Fibroblast of lung (primary cell): ENCODE measurements at regions not wholly inside any gene's neighbourhood (a gene's known extent, or its start where the extent isn't known, plus 50 kb on each side); places are given as distances from the start of the nearest gene placed in this dataset.

Experiments used
- DNase-seq, 2 donors: peaks; one replicate each; pipeline versions ENCODE4 v3.0.0 to v3.0.0-alpha.2; 2010; ENCODE audit warnings: low read depth in 2 of 2
- H2AFZ ChIP-seq: 2 replicates; pipeline ENCODE4 v1.5.1; 2012; ENCODE audit warnings: low read length, control low read depth, inconsistent platforms
- H3K27ac ChIP-seq: 2 replicates; pipeline ENCODE4 v1.5.1; 2011; ENCODE audit warnings: low read length, control low read depth; ENCODE audit not compliant: insufficient read depth
- H3K27me3 ChIP-seq: 2 replicates; pipeline ENCODE4 v1.5.1; 2011; ENCODE audit warnings: mild to moderate bottlenecking, low read length; ENCODE audit not compliant: control insufficient read depth, insufficient read depth
- H3K36me3 ChIP-seq: 2 replicates; pipeline ENCODE4 v1.5.1; 2011; ENCODE audit warnings: low read length; ENCODE audit not compliant: control insufficient read depth, insufficient read depth
- H3K4me1 ChIP-seq: 2 replicates; pipeline ENCODE4 v1.5.1; 2011; ENCODE audit warnings: low read length; ENCODE audit not compliant: control insufficient read depth, insufficient read depth; ENCODE audit errors: extremely low read depth
- H3K4me2 ChIP-seq: 2 replicates; pipeline ENCODE4 v1.5.1; 2011; ENCODE audit warnings: low read length, control low read depth; ENCODE audit not compliant: insufficient read depth; ENCODE audit errors: extremely low read depth
- H3K4me3 ChIP-seq, 4 experiments: fragments of 200-600 bp in 1 of 4; sonication (generic) in 1 of 4; replicated peaks in 1 of 4; 2 replicates each; pipeline ENCODE4 v1.5.1; 2011 to 2016; ENCODE audit warnings: low read length in 4 of 4, low read depth in 3 of 4, mild to moderate bottlenecking in 3 of 4, control low read depth in 2 of 4, inconsistent platforms in 1 of 4, mixed read lengths in 1 of 4; ENCODE audit not compliant: insufficient read depth in 1 of 4; ENCODE audit errors: control extremely low read depth in 1 of 4
- H3K79me2 ChIP-seq: 2 replicates; pipeline ENCODE4 v1.5.1; 2012; ENCODE audit warnings: mild to moderate bottlenecking, low read length, inconsistent platforms; ENCODE audit not compliant: control insufficient read depth, insufficient read depth
- H3K9ac ChIP-seq: 2 replicates; pipeline ENCODE4 v1.5.1; 2011; ENCODE audit warnings: mild to moderate bottlenecking, low read length, control low read depth; ENCODE audit not compliant: insufficient read depth
- H3K9me3 ChIP-seq: 2 replicates; pipeline ENCODE4 v1.5.1; 2012; ENCODE audit warnings: low read depth, low read length; ENCODE audit not compliant: control insufficient read depth, insufficient read depth
- H4K20me1 ChIP-seq: 2 replicates; pipeline ENCODE4 v1.5.1; 2011; ENCODE audit warnings: low read length; ENCODE audit not compliant: control insufficient read depth, insufficient read depth; ENCODE audit errors: extremely low read depth
- EZH2 ChIP-seq: IDR thresholded peaks from 2 replicates; pipeline ENCODE4 v1.5.1; 2012; ENCODE audit warnings: low read length, control low read depth, mild to moderate bottlenecking; ENCODE audit errors: missing control alignments
- TF ChIP-seq, protein P1 (sequence below), 2 donors: IDR thresholded peaks in 1 of 2; conservative IDR thresholded peaks in 1 of 2; 1 replicate in 1 of 2; 2 replicates in 1 of 2; pipeline ENCODE4 v1.5.1; 2011 to 2012; ENCODE audit warnings: low read length in 2 of 2, control low read depth in 1 of 2, inconsistent platforms in 1 of 2, low read depth in 1 of 2, mild to moderate bottlenecking in 1 of 2

- TF ChIP-seq, protein P1, sequence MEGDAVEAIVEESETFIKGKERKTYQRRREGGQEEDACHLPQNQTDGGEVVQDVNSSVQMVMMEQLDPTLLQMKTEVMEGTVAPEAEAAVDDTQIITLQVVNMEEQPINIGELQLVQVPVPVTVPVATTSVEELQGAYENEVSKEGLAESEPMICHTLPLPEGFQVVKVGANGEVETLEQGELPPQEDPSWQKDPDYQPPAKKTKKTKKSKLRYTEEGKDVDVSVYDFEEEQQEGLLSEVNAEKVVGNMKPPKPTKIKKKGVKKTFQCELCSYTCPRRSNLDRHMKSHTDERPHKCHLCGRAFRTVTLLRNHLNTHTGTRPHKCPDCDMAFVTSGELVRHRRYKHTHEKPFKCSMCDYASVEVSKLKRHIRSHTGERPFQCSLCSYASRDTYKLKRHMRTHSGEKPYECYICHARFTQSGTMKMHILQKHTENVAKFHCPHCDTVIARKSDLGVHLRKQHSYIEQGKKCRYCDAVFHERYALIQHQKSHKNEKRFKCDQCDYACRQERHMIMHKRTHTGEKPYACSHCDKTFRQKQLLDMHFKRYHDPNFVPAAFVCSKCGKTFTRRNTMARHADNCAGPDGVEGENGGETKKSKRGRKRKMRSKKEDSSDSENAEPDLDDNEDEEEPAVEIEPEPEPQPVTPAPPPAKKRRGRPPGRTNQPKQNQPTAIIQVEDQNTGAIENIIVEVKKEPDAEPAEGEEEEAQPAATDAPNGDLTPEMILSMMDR (conservative IDR thresholded peaks at IDR 0.05 in 1 of 2, IDR thresholded peaks at IDR 0.05 in 1 of 2; ENCODE audit: low read depth in 1 of 2, low read length in 2 of 2) = no peak
- no peak for TF ChIP-seq EZH2
- Histone ChIP-seq H3K9me3 (no peaks in the 10 kb centered on the region), H3K4me3 (no peak overlapping the region), H3K4me1 (no peaks in the 10 kb centered on the region), H3K79me2 (no peaks in the 10 kb centered on the region), H2AFZ (no peak overlapping the region), H3K4me2 (no peak overlapping the region), H3K27me3 (no peaks in the 10 kb centered on the region), H4K20me1 (no peaks in the 10 kb centered on the region), H3K27ac (no peak overlapping the region), H3K9ac (no peak overlapping the region), H3K36me3 (no peaks in the 10 kb centered on the region)
- no peak for DNase-seq
Measured at GRCh38 chr3:181987736-181988135, 276.0 kb downstream of the SOX2 start.

DNA sequence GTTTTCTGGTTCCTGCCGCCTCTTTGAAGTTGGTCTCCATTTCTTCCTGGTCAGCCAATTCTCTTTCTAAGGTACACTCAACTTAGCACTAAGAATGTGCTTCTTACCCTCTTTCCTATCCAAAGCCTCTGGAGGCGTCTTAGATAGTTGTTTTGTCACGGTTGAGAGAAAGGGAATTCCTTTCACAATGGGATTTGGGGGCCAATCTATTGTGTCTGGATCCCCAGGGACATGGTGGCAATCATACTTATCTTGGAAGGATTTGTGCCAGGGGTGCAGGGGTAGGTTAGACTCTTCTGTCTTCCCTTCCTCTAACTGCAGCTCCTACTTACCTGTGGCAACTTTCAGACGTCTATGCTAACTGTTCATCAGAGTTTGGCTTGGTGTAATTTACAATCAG lies 287.1 kb downstream of the SOX2 start:
- DNase-seq = no peak
- no peaks in the 10 kb centered on the region for H3K36me3 ChIP-seq
- TF ChIP-seq, protein P1 (conservative IDR thresholded peaks at IDR 0.05 in 1 of 2, IDR thresholded peaks at IDR 0.05 in 1 of 2; ENCODE audit: low read depth in 1 of 2, low read length in 2 of 2) = no peak
- no peak for TF ChIP-seq EZH2
- no peaks in the 10 kb centered on the region for H4K20me1 ChIP-seq
- H3K79me2 ChIP-seq = no peaks in the 10 kb centered on the region
- no peaks in the 10 kb centered on the region for H3K9me3 ChIP-seq
- H3K9ac ChIP-seq = no peak overlapping the region
- H3K27ac ChIP-seq = no peak overlapping the region
- no peaks in the 10 kb centered on the region for H3K4me1 ChIP-seq
- no peak overlapping the region for H2AFZ ChIP-seq
- no peak overlapping the region for H3K4me2 ChIP-seq
- no peak overlapping the region for H3K4me3 ChIP-seq
- H3K27me3 ChIP-seq = no peaks in the 10 kb centered on the region

DNA sequence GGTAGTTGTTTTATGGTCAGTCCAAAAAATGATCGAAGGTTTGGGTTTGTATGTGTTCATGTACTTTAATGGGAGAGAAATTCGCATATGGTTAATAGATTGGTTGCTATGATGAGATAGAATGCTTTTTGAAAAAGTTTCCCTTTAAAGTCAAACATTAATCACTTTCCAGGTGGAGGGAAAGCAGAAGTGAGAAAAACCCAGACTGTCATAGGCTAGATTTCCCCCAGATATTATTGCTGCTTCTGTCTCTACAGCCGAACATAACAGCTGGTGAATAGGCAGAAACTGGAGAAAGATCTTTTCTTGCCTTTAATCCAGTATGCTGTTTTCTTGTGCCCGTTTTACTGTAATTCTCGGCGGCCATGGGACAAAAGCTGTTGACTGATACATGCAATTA lies 287.6 kb downstream of the SOX2 start:
- H4K20me1 ChIP-seq = no peaks in the 10 kb centered on the region
- no peak overlapping the region for H3K27ac ChIP-seq
- no peaks in the 10 kb centered on the region for H3K9me3 ChIP-seq
- no peak overlapping the region for H2AFZ ChIP-seq
- no peak for TF ChIP-seq EZH2
- TF ChIP-seq, protein P1 (conservative IDR thresholded peaks at IDR 0.05 in 1 of 2, IDR thresholded peaks at IDR 0.05 in 1 of 2; ENCODE audit: low read depth in 1 of 2, low read length in 2 of 2) = no peak
- H3K9ac ChIP-seq = no peak overlapping the region
- H3K4me2 ChIP-seq = no peak overlapping the region
- H3K79me2 ChIP-seq = no peaks in the 10 kb centered on the region
- H3K4me1 ChIP-seq = no peaks in the 10 kb centered on the region
- no peaks in the 10 kb centered on the region for H3K27me3 ChIP-seq
- DNase-seq = no peak
- H3K4me3 ChIP-seq = no peak overlapping the region
- no peaks in the 10 kb centered on the region for H3K36me3 ChIP-seq
